HG03558 (cell line): ENCODE measurements at regions not wholly inside any gene's neighbourhood (a gene's known extent, or its start where the extent isn't known, plus 50 kb on each side); places are given as distances from the start of the nearest gene placed in this dataset.
"Not testable (repeated sequence)": the region's sequence is repeated elsewhere in the genome, so short reads cannot be mapped to it uniquely, and the experiment has no call there.

ENCODE experiments used
- ATAC-seq: cut with Tn5 transposase; IDR thresholded peaks from one replicate; pipeline ENCODE4 v1.9.1; 2021; ENCODE audit warnings: moderate number of reproducible peaks; ENCODE audit not compliant: unreplicated experiment; ENCODE audit errors: extremely low read depth

DNA sequence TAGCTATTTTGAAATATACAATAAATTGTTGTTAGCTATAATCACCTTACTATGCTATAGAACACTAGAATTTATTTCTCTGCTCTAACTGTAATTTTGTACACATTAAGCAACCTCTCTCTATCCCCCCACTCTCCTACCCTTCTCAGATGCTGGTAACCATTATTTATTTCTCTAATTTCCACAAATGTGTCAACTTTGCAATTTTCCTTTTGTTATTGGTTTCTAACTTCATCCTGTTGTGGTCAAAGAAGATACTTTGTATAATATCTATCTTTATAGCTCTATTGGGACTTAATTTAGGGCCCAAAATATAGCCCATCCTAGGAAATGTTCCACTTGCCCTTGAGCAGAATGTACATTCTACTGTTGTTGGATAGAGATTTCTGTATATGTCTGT, 229.3 kb downstream of the SATB1 start:
- no peak for ATAC-seq

DNA sequence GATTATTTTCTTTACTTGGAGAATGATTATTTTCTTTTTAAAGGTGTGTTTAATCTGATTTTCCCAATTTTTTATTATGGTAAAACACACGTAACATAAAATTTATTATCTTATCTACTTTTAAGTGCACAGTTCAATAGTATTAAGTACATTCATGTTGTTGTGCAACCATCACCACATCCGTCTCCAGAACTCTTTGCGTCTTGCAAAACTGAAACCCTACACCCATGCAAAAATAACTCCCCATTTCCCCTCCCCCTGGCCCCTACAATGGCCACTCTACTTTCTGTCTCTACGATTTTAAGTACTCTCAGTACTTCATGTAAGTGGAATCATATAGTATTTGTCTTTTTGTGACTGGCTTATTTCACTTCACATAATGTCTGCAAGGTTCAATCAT, 230.7 kb downstream of the SATB1 start:
- no peak for ATAC-seq

DNA sequence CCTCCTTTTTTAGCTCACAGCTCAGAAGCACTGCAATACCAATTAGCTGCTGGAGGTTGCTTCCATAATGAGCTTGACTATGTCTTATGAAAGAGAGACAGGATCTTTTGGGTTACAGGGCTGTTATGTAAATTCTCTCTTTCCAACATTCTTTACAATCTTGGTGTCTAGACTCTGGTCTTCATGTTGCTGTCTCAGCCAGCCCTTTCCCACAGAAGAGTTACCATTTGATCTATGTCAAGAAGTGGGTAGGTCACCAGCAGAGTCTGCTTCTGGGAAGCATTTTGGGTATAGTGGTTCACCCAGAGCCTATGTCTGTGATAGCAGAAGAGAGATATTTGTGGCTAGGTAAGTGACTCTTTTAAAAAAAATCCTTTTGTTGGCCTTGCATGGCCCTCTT, 234.5 kb downstream of the SATB1 start:
- no peak for ATAC-seq

DNA sequence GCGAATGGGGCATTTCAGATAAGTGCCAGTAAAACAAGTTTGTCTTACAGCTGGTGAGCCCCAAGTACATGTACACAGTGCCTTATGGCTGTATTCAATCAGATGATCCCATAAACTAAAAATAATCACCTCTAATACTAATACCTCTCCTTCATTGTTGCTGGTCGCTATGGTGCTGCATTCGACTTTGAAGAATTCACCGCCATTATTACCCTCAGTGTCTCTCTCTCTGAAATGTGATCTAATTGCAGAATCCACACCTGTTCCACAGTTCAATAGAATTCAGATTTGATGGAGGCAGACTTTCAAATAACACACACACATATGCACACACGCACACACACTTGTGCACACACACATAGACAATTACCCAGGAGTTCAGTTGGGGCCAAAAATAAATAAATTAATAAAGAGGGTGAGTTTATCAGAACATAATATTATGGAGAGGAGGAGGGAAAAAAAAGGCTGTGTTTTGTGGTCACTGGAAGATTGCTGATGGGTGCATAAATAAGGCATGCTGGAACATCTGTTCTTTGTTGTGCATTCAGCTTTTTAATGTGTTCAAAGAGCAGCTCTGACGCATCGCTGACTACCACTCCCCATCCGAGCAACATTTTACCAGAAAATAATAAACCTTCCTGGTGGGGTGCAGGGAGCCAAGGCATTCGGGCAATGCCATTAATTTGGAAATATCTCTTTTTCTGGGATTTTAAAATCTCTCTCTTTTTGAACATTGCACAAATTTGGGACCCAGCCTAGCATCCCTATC, 235.7 kb downstream of the SATB1 start:
- no peak for ATAC-seq

DNA sequence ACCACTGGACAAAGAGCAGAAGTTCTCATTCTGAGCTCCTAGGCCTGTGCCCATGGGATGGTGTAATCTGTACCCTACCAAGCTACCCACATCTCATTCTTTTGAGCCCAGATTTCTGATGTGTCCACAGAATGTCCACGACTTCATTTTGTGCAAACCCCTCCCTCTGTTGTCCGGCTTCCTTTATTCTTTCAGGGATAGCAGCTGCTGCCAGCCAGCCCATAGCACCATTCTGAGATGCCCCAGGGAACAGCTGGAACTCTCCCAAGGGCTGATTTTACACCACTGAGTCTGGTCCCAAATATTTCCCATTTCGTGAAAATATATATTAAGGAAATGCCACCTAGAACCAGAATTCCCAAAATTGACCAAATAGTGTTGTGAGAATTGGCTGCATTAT, 236.6 kb downstream of the SATB1 start:
- no peak for ATAC-seq

DNA sequence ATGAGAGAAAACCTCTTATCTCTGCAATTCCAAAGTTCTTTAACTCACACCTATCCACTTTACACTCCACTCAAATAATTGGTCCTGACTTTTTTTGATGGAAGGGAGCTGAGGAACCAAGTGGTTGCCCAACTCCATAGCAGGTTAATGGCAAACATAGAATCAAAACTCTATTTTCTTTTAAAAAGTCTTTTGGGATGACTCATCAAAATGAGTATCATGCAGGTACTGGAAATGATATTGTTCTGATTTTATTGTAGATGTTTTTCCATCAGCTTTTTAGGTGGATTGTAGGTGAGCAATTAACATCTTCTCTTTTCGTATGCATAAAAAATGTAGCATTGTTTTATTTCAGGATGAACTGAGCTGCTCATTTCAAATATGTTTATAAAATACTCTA, 239.5 kb downstream of the SATB1 start:
- ATAC-seq = no peak

DNA sequence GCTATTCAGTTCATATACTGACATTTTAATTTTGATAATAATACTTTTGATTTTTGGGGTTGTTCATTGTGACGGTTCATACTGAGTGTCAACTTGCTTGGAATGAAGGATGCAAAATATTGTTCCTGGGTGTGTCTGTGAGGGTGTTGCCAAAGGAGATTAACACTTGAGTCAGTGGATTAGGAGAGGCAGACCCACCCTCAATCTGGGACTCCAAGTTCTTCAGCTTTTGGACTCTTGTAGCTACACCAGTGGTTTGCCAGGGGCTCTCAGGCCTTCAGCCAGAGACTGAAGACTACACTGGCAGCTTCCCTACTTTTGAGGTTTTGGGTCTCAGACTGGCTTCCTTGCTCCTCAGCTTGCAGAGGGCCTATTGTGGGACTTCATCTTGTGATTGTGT, 242.2 kb downstream of the SATB1 start:
- not testable (repeated sequence) for ATAC-seq

DNA sequence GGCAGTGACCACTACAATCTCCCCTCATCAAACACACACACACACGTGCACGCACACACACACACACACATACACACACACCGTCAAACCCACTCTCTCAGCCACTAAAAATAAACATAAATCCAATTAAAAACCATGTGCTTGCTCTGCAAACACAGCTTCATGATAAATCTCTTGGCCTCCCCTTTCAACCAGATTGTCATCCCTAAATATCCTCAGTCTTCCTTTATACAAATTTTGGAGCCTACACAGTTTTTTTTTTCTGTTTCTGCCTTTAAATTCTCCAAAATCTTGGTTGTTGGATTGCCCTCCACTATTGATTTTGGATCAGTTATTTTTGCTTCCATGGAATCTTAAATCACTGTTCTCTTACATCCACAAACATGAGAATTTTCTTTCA, 245.6 kb downstream of the SATB1 start:
- no peak for ATAC-seq

DNA sequence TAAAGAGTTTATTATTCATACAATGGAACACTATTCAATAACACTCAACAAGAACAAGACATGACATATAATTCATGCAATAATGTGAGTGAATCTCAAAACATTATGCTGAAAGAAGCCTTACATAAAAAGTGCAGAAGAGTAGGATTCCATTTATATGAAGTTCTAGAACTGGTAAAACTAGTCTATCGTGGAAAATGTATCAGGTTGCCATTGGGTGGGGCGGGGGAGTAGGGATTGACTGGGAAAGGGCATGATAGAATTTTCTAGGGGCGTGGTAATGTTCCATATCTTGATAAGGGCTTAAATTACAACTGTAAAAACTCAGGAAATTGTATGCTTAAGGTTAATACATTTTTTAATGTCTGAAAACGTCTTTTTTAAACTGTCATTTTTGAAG, 247.9 kb downstream of the SATB1 start:
- no peak for ATAC-seq

DNA sequence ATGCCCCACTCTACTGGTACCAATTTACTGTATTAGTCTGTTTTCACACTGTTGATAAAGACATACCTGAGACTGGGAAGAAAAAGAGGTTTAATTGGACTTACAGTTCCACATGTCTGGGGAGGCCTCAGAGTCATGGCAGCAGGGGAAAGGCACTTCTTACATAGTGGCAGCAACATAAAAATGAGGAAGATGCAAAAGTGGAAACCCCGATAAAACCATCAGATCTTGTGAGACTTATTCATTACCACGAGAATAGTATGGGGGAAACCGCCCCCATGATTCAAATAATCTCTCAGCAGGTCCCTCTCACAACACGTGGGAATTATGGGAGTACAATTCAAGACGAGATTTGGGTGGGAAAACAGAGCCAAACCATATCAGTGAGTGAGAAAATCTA, 251.2 kb downstream of the SATB1 start:
- not testable (repeated sequence) for ATAC-seq

DNA sequence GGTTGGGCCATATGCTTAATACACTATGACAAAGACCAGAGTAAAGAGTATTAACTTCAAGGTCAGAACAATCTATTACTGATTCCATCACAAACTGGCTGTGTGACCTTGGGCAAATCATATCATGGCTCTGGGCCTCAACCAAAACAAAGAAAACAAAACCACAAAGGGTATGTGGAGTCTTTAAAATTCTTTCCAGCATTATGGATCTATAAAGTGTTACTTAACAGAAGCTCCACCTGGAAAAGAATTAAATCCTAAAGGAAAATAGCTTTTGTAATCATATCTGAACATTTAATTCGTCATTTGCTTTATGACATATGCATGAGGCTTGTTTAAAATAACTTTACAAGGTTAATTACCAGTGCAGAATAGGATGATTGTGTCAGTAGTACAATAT, 265.5 kb downstream of the SATB1 start:
- ATAC-seq = no peak

DNA sequence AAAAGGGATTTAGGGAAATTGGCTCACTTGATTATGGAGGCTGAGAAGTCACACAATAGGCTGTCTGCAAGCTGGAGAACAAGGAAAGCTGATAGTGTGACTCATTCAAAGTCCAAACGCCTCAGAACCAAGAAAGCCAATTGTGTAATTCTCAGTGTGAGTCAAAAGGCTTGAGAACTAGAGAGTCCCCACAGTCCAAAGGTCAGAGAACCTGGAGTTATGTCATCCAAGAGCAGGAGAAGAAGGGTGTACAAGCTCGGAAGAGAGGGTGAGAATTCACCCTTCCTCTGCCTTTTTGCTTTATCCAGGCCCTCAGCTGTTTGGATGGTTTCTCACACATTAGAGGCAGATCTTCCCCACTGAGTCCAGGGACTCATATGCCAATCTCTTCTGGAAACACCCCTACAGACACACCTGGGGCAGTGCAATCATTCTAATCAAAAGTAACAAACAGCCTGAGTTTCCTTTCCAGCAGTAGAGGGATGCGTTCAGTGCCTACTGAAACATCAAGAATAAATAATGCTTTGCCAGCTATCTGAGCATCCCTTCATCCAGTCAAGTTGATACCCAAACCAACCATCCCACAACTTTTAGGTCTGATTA, 271.5 kb downstream of the SATB1 start:
- ATAC-seq = no peak

DNA sequence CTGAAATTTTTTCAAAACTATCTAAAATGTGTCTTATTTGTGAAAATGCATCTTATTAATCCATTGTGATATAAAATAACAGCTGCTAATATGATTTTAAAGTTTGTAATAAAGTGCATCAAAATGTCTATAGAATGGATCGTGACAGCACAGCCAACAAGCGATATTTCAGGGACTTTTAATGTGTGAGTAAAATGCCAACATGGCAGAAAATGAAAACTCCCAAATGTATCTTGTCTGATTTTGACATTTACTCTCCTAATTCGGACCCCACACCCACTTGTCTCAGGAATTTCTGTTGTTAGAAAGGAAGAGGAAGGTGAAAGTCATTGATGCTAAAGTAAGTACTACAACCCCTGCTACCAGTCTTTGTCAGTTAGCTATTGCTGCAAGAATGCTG, 273.9 kb downstream of the SATB1 start:
- no peak for ATAC-seq

DNA sequence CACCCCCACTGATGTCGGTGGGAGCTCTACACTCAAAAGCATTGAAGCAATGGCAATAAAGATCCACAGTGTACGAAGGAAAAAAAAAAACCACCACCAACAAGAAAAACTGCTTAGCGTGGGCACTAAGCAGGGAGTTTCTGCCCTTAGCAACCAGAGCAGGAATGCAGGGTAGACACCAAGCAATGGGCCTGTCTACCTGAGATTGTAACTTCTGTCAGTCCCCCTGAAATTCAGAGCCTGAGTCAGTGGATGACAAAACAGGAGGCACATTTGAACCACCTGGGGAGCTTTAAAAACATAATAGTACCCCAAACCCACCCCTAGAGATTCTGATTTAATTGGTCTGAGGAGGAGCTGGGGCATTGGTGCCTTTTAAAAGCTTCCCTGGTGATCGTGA, 275.2 kb downstream of the SATB1 start:
- ATAC-seq = no peak

DNA sequence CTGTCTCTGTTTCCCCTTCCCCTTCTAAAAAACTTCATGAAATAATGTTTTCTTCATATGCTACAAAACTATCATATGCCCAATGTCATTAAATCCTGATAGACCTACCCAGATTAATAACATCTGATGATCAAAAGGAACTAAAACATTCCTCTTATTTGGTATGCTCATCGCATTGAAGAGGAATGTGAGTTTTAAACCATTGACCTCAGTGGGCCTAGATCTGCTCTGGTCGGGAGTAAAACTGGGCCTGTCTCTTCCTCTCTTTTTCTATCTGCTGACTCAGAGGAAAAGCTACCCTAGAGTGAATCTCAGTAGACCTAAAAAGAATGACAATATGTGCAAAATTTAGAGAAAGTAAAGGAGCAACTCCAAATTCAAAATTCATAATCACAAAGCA, 275.8 kb downstream of the SATB1 start:
- ATAC-seq = no peak

DNA sequence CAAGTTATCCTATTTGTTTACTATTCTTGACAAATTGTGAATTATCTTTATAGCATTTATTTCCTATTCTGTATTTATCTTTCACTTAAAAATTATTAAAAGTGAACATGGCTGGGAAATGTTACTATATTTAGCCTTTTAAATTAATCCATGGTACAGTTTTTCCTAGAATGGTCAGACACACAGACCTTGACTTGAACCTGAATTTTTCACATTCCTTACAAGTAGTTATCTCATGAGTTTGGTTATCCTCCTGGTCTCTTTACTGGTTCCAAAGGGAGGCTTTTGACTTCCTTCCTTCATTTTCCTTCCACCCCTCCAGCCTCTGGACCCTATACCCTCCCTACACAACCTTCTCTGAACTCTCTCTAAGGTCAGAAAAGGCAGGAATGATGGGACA, 280.6 kb downstream of the SATB1 start:
- no peak for ATAC-seq

DNA sequence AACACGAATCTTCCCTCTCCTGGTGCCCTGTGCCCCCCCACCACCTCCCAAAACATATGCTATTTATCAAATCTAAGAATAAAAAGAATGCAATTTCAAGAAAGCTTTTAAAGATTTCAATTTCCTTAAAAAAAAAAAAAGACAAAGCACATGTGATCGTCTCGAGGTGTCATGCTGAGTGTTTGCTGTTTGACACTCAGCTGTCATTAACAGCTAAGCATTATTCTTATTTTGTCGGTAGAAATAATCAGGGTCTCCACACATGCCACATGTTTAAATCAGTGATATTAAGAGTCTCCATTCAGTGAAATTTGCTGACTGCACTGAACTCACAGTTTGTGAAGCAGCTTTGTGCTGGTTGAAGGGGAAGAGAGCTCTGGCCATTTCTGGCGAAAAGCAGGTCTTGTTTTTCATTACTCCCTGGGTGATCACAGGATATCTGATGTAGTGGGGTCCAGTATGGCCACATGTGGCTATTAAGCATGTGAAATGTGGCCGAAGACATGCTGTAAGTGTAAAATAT, 281.8 kb downstream of the SATB1 start:
- no peak for ATAC-seq

DNA sequence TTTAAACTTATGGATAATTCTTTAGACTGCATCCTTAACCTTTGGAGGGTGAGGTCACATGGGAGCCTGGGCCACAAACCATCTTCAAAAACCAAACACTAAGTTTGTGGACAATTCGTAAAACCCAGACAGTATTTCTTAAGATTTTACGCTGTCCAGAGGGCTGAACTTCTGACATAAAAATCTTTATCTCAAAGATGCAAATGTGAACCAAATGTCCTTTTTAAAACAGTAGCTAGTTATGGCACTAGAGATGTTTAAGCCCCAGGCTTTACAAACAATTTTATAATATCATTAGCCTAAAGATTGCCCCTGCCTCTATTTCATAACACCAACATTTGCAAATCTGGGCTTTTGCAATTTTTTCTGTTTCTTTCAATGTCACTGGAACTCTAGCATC, 287.2 kb downstream of the SATB1 start:
- ATAC-seq = no peak

DNA sequence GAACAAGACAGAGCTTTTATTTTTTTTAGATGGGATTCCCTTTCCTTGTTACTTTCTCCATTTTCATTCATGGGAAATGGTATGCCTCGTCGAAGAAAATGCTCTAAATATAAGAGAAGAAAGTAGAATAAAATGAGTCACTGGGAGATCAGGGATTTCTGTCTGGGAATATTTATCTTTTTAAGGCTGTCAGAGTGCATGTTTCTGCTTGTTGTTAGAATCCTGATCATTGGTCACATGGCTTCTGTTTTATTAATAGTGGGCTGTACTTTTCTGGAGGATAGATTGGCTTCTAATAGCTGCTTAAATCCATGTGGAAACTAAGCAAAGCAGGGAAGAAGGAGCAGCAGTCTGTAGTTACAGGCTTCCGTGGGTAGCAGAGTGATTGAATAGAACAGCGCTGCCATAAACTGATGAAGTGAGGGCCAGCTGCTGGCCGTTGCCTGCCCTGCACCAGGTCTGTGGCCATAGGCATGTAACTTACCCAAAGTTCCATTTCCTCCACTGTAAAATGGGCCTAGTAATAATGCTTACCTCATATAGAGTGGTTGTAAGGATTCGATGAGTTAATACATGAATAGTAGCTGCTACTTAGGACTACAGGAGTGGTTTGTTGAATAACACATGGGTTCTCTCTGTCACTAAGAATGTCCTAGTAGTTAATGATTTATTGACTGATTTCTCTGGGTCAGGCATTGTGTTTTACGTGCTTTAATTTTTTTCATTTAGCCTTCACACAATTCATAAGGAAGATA, 289.9 kb downstream of the SATB1 start:
- no peak for ATAC-seq

DNA sequence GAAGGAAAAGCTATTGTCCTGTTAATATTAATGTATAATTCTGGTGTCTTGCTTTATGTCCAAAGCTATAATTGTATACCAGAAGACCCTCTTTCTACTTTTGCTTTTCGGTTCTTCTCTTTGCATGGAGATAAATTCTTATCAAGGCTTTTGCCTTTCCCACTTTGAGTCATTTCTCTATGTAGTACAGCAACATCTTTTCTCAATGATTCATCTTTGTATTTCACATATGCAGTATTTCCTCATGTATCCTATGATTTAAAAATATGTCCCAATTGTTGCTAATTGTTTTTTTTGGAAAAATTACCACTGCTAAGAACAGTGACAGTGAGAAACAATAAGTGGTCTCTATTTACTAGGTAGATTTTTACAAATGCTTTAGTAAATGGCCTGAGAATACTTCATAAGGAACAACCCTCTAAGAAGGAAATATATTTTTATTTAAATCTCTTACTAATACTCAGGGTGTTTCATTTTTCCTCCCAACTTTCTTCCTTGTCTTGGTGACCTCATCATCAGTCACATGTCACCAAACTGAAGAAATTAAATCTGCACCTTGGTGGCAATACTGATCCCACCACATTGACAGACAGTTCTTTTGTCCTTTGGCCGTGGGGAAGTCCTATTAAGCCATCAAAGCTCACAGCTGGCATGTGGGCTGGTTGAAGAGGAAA, 290.6 kb downstream of the SATB1 start:
- ATAC-seq = no peak

DNA sequence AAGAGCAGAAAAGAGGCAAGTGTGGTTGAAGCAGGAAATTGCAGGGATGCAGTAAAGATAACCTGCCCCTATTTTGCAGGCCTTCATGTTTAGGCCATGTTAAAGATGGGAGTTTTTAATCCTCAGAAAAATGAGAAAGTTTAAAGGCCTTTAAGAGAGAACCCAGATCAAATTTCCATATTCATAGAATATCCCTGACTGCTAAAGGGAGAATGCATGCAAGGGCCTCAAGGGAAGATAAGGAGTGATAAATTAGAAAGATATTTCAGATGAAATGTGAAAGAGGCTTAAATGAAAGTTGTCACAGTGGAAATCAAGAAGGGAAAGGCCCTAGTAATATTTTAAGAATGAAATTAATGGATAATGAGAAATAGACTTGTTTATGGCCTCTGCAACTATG, 292.1 kb downstream of the SATB1 start:
- no peak for ATAC-seq
